ENCODE measurements at regions not wholly inside any gene's neighbourhood (a gene's known extent, or its start where the extent isn't known, plus 50 kb on each side); places are given as distances from the start of the nearest gene placed in this dataset.
A peak's percentile ranks its signal among the peaks of the same experiment; 100 is the strongest.

GRCh38 chr10:104577163-104577562, 63.9 kb upstream of the SORCS3 start:
- no peak for DNase-seq

DNA sequence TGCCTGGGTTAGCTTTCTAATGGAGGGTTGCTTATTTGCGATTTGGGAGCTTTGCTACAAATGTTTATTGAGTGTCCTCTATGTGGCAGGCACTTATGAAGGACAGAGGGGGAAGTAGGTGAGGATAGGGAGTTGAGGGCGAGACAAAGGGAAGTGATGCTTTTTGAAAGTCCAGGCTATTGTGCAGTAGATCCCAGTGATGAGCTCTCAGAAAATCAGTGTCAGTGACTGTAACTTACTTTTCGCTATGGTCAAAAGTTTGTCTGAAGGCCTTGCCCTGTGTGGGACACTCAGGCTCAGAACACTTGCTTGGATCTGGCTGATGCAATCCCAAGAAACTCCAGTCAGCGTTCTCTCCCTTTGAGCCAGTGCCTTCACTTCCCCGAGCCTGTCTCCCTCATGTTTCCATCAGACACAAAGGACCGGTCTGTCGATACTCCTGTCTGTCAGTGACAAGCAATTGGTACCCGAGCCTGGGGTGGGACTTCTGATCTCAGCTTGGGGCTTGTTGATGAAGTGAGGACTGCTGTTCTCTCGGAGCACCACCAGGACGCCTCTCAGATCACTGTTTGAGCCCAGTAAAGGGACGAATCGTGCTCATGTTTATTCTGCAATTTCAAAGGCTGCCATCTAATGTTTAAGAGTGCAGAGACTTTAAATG, 63.1 kb upstream of the SORCS3 start:
- peak; percentile 63 for DNase-seq

DNA sequence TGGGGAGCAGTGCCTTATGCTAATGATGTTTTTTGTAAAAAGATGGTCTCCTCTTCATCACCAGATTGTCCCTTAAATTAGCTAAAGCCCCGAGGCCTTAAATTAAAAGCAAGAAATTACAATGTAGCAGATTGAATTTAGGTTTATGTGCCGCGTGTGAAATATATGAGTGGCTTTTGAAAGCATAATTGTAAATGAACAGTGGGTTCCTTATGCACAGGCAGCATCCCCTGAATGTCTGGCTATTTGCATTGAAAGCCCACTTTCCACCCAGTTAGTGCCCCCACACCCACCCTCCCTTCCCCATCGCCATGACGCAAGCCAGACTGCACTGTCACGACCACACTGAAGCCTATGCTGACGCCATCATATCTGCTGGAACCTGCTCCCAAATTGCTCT, 62.4 kb upstream of the SORCS3 start:
- no peak for DNase-seq

- no peak for DNase-seq
Measured at GRCh38 chr10:104579136-104579535, 62.0 kb upstream of the SORCS3 start.

DNA sequence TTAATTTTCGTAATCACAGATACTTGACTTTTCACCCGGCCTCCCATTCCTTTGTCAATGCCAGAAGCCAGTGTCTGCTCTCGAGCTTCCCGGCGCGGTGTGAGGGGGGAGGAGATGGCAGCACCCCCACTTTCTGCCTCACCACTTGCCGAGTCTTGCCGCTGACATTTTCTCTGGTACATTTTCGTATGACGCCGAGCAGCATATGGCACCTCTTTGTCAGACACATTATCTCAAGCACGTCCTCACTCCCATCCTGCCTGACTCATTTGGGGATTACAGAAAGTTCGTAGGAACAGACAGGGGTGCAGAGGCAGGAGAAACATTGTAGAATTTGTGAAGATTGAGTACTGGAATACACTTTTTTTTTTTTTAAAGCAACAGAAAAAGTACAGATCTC, 60.8 kb upstream of the SORCS3 start:
- DNase-seq = peak; percentile 42

- peak; percentile 72 for DNase-seq
Measured at GRCh38 chr10:104580774-104581675, 60.1 kb upstream of the SORCS3 start.

DNA sequence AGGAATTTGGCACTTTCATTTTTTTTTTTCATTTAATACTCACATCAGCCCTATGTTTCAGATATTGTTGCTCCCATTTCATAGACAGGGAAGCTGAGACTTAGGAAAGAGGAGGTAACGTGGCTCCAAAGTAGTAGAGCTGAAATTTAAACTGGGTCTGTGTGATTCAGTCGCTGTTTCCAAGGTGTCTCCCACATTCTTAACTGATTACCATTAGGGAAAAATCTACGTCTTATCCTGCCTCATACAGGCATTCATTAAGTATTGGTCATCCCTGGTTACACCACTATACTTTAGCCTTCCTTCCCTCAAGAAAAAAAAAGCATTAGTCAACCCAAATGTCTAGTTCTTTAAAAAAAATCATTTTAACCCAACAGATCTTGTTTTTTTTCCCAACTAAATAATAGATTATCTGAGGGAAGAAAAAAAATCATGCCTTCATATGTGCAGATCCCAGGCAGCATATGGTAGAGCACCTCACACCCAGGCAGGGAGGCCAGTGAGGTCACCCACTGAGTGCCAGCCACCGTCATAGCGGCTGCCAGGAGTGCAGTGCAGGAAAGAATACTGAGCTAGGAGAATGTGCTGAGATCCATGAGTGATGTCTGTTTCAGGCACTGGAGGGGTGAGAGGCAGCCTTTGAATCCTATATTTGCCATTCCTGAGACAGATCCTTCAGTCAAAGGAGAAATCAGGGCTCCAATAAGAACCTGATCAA, 59.0 kb upstream of the SORCS3 start:
- DNase-seq = peak; percentile 82

- no peak for DNase-seq
Measured at GRCh38 chr10:104582602-104582951, 58.5 kb upstream of the SORCS3 start.

- DNase-seq = no peak
Measured at GRCh38 chr10:104582966-104583365, 58.1 kb upstream of the SORCS3 start.

DNA sequence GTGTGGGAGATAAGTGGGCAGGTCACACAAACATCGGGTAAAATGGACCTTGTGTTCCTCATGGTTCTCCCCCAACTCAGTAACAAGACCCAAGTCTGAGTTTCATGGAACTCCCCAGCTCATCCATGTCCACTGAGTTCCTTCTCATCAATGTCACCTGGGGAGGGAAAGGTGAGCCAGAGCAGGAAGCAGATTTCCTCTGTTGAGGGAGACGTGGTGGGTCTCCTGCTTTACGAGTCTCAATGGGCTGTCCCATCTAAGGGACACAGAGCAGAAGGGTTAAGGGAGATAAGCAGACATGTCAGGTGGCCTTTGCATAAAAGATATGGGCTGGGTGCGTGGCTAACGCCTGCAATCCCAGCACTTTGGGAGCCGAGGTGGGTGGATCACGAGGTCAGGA, 56.5 kb upstream of the SORCS3 start:
- no peak for DNase-seq

GRCh38 chr10:104587751-104588150, 53.3 kb upstream of the SORCS3 start:
- no peak for DNase-seq

DNA sequence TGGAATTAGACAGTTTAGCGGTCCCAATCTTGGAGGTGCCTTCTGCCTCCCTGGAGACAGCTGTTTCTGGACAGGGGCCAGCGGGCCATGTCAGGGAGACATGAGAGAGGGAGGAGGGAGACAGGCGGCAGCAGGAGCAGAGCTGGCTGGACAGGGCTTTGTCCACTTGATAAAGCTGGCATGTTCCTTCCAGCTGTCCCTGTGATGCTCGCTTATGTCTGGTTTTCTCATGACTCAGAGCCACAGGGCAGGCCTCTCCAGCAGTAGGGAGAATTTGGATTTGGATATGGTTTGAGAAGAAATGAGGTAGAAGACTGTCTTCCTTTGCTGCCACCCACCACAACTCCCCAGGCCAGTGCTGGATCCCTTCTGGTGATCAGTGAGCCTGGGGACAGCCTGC, 51.7 kb upstream of the SORCS3 start:
- DNase-seq = no peak

DNA sequence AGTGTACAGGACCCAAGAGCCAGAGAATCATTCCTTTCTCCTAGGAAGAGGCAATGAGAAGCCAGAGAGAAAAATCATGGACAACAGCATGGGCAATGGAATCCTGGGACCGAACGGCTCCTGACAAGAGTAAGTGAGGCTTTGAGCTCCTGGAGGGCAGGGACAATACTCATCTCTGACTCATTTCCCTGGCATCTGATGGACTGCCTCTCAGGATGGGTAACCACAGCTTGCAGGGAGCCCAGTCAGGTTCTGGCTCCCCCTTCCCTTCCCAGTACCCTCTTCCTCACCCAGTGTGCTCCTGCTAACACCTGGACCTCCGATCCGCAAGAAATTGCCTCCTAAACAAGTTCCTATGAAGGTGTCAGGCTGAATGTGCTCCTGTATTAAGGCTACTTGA, 51.2 kb upstream of the SORCS3 start:
- peak; percentile 71 for DNase-seq
